Loucy (cell line): ENCODE measurements at regions not wholly inside any gene's neighbourhood (a gene's known extent, or its start where the extent isn't known, plus 50 kb on each side); places are given as distances from the start of the nearest gene placed in this dataset.

Experiments
- H2AFZ ChIP-seq: fragments of 200-600 bp; sonication (generic); 2 replicates; pipeline ENCODE4 v1.6.0; 2016; ENCODE audit warnings: antibody characterized with exemption, mild to moderate bottlenecking, low read length, moderate library complexity
- H3F3A ChIP-seq: fragments of 200-600 bp; 2 replicates; pipeline ENCODE4 v1.6.0; 2016; ENCODE audit warnings: antibody characterized with exemption, low read depth, mild to moderate bottlenecking
- H3K27me3 ChIP-seq: fragments of 200-600 bp; sonication (generic); 2 replicates; pipeline ENCODE4 v1.6.1; 2014; ENCODE audit warnings: low read length, mild to moderate bottlenecking; ENCODE audit not compliant: insufficient read depth, poor library complexity, severe bottlenecking
- H3K36me3 ChIP-seq: fragments of 200-600 bp; sonication (generic); 2 replicates; pipeline ENCODE4 v1.6.1; 2016; ENCODE audit warnings: low read length; ENCODE audit not compliant: insufficient read depth
- H3K4me1 ChIP-seq: fragments of 200-600 bp; sonication (generic); 2 replicates; pipeline ENCODE4 v1.5.1; 2014; ENCODE audit warnings: low read length, mild to moderate bottlenecking; ENCODE audit not compliant: insufficient read depth, poor library complexity, severe bottlenecking
- H3K4me2 ChIP-seq: fragments of 200-600 bp; sonication (generic); 2 replicates; pipeline ENCODE4 v1.6.0; 2014; ENCODE audit warnings: antibody characterized with exemption, low read length, low read depth, mild to moderate bottlenecking; ENCODE audit not compliant: poor library complexity, severe bottlenecking
- H3K4me3 ChIP-seq: fragments of 200-600 bp; sonication (generic); 2 replicates; pipeline ENCODE4 v1.5.1; 2014; ENCODE audit warnings: low read length, mild to moderate bottlenecking, mixed read lengths; ENCODE audit not compliant: poor library complexity, severe bottlenecking
- H3K79me2 ChIP-seq: fragments of 200-600 bp; sonication (generic); 2 replicates; pipeline ENCODE4 v1.6.1; 2014; ENCODE audit warnings: low read length; ENCODE audit not compliant: insufficient read depth
- H3K9ac ChIP-seq: fragments of 200-600 bp; sonication (generic); 2 replicates; pipeline ENCODE4 v1.6.0; 2014; ENCODE audit warnings: mild to moderate bottlenecking, low read depth, low read length, moderate library complexity; ENCODE audit not compliant: poor library complexity, severe bottlenecking
- H3K9me2 ChIP-seq: fragments of 200-600 bp; sonication (generic); replicated peaks from 2 replicates; pipeline ENCODE4 v1.6.1; 2016; ENCODE audit warnings: low read depth, low read length, mixed read lengths
- H3K9me3 ChIP-seq: fragments of 200-600 bp; sonication (generic); 2 replicates; pipeline ENCODE4 v1.6.1; 2014; ENCODE audit warnings: mild to moderate bottlenecking, antibody characterized with exemption, low read length, low read depth; ENCODE audit not compliant: insufficient read depth
- H4K20me1 ChIP-seq: fragments of 200-600 bp; sonication (generic); 2 replicates; pipeline ENCODE4 v1.6.0; 2014; ENCODE audit warnings: antibody characterized with exemption, low read length, mild to moderate bottlenecking; ENCODE audit not compliant: insufficient read depth, poor library complexity, severe bottlenecking
- EZH2phosphoT487 ChIP-seq: fragments of 200-600 bp; IDR thresholded peaks from 2 replicates; pipeline ENCODE4 v1.6.1; 2018; ENCODE audit warnings: antibody characterized with exemption, mild to moderate bottlenecking, moderate library complexity, borderline replicate concordance
- TF ChIP-seq, protein P1 (sequence below): fragments of 200-600 bp; sonication (generic); conservative IDR thresholded peaks from 2 replicates; pipeline ENCODE4 v1.5.1; 2014; ENCODE audit warnings: mild to moderate bottlenecking, antibody characterized with exemption, low read length

DNA sequence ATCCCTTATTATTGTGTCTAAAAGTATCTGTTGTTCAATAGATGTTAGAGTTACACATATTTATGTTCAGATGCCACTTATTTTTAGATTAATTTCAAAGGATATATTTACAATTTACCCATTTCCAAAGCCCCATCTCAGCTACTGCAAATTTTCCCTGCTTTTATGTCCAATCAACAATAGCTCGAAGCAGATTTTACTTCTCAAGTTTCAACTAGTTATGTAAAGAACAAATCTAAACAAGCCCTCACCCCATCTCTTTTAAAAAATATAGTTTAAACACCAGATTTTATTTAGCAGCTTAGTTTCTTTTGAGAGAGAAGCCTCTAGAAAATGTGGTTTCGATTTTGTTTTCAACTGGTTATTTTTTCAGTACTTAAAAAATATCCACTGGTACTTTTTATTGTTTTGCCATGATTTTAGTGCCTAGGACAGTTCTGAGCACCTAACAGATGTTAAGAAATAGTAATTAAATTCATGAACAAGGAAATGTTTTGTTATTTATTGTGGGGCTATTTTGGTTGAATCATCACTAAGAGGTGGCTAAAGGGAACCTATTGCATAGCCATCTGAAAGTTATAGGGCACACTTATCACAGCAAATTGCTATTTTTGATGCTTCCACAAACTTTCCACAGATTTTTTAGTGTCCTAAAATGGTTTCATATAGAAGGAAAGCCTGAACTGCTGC lies 96.2 kb upstream of the BMP4 start:
- Histone ChIP-seq H3K27me3 (no peaks in the 10 kb centered on the region), H3K4me1 (no peaks in the 10 kb centered on the region), H3K9me3 (no peaks in the 10 kb centered on the region), H3K4me2 (no peak overlapping the region), H3K36me3 (no peaks in the 10 kb centered on the region), H4K20me1 (no peaks in the 10 kb centered on the region), H3F3A (no peaks in the 10 kb centered on the region), H3K9ac (no peak overlapping the region), H3K79me2 (no peaks in the 10 kb centered on the region), H2AFZ (no peak overlapping the region), H3K9me2 (no peaks in the 10 kb centered on the region), H3K4me3 (no peak overlapping the region)
- TF ChIP-seq, protein P1, sequence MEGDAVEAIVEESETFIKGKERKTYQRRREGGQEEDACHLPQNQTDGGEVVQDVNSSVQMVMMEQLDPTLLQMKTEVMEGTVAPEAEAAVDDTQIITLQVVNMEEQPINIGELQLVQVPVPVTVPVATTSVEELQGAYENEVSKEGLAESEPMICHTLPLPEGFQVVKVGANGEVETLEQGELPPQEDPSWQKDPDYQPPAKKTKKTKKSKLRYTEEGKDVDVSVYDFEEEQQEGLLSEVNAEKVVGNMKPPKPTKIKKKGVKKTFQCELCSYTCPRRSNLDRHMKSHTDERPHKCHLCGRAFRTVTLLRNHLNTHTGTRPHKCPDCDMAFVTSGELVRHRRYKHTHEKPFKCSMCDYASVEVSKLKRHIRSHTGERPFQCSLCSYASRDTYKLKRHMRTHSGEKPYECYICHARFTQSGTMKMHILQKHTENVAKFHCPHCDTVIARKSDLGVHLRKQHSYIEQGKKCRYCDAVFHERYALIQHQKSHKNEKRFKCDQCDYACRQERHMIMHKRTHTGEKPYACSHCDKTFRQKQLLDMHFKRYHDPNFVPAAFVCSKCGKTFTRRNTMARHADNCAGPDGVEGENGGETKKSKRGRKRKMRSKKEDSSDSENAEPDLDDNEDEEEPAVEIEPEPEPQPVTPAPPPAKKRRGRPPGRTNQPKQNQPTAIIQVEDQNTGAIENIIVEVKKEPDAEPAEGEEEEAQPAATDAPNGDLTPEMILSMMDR = no peak
- TF ChIP-seq EZH2phosphoT487 = no peak

DNA sequence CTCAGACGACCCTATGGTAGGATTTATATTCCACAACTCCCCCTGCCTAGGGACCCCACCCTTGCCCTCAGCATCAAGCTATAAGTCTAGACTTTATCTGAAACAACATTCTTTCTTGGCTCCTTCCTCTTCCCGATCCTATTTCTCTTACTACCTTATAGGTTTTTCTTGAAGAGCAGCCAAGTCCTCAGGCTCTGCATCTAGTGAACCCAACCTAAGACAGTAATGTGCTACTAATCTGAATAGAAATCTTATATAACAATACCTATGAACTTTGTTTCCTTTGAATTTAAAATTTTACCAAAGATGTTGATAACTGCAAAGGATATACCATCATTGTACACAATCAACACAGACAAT lies 96.7 kb upstream of the BMP4 start:
- no peak for TF ChIP-seq EZH2phosphoT487
- TF ChIP-seq, protein P1 = no peak
- no peak overlapping the region for H3K4me2 ChIP-seq
- no peaks in the 10 kb centered on the region for H4K20me1 ChIP-seq
- no peak overlapping the region for H2AFZ ChIP-seq
- no peaks in the 10 kb centered on the region for H3K36me3 ChIP-seq
- H3K27me3 ChIP-seq = no peaks in the 10 kb centered on the region
- H3F3A ChIP-seq = no peaks in the 10 kb centered on the region
- no peak overlapping the region for H3K9ac ChIP-seq
- H3K9me2 ChIP-seq = no peaks in the 10 kb centered on the region
- H3K9me3 ChIP-seq = no peaks in the 10 kb centered on the region
- H3K79me2 ChIP-seq = no peaks in the 10 kb centered on the region
- no peaks in the 10 kb centered on the region for H3K4me1 ChIP-seq
- H3K4me3 ChIP-seq = no peak overlapping the region

DNA sequence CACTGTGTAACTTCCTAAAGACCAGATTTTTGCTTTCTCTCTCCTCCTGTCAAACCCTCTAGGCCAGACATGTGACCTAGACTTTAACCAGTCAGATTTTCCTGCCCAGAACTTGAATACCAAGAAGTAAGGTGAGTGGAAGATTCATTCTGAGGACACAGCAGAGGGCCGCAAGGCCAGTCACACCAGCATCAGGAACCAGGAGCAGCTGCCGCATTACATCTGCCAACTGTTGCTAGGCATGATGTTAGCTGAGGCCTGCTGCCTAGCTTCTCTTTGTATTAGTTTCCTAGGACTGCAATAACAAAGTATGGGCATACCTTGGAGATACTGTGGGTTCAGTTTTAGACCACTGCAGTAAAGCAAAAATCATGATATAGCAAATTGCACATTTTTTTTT lies 101.9 kb upstream of the BMP4 start:
- Histone ChIP-seq H3K79me2 (no peaks in the 10 kb centered on the region), H3K36me3 (no peaks in the 10 kb centered on the region), H3K9ac (no peak overlapping the region), H4K20me1 (no peaks in the 10 kb centered on the region), H3K27me3 (no peaks in the 10 kb centered on the region), H3K9me3 (no peaks in the 10 kb centered on the region), H3K9me2 (no peaks in the 10 kb centered on the region), H3K4me3 (no peak overlapping the region), H3F3A (no peaks in the 10 kb centered on the region), H2AFZ (no peak overlapping the region), H3K4me2 (no peak overlapping the region), H3K4me1 (no peaks in the 10 kb centered on the region)
- TF ChIP-seq, protein P1 = no peak
- TF ChIP-seq EZH2phosphoT487 = no peak
